Stimulated activated effector memory CD8-positive, alpha-beta T cell treated with anti-CD3 and anti-CD28 coated beads, Interleukin-12 subunit alpha, Interleukin-12 subunit beta, amount 100 ng/mL, for 72 hours (primary cell): ENCODE measurements at regions not wholly inside any gene's neighbourhood (a gene's known extent, or its start where the extent isn't known, plus 50 kb on each side); places are given as distances from the start of the nearest gene placed in this dataset.
"Not testable (repeated sequence)": the region's sequence is repeated elsewhere in the genome, so short reads cannot be mapped to it uniquely, and the experiment has no call there.

Source experiments
- ATAC-seq: fragments of 150-1000 bp; cut with Tn5 transposase; 2 replicates; pipeline ENCODE4 v1.10.0; 2021
- DNase-seq, 2 donors: peaks; one replicate each; pipeline ENCODE4 v3.0.0; 2021 to 2022; ENCODE audit warnings: low spot score in 2 of 2
- H3K27ac Mint-ChIP-seq: one replicate; pipeline ENCODE4 v1.8.0; 2022; ENCODE audit warnings: mild to moderate bottlenecking, mixed read lengths
- H3K36me3 Mint-ChIP-seq: one replicate; pipeline ENCODE4 v1.8.0; 2022; ENCODE audit warnings: mild to moderate bottlenecking, mixed read lengths
- H3K4me1 Mint-ChIP-seq: one replicate; pipeline ENCODE4 v1.8.0; 2022; ENCODE audit warnings: mixed read lengths
- H3K4me3 Mint-ChIP-seq: one replicate; pipeline ENCODE4 v1.8.0; 2022; ENCODE audit warnings: mild to moderate bottlenecking, mixed read lengths
- H3K9me3 Mint-ChIP-seq: one replicate; pipeline ENCODE4 v1.8.0; 2022; ENCODE audit warnings: mixed read lengths

DNA sequence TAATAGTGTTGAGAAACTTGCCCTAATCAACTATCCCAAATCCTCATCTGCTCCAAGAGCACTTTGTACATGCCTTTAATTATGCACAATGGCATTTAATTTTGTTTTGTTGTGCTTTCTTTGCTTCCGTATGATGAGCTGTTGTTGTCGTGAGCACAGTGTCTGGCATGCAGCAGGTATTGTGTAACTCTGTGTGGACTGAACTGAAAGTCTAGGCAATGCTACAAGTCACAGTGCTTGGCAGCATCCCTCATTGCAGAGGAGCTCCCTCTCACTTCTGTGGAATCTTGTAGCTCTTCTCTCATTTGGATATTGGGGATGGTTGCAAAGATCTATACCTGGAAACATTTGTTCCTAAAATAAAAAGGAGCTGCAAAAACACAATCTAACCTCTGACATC lies 502.2 kb upstream of the CA10 start:
- Mint-ChIP-seq H3K9me3 (peaks cover 3% of the 10 kb centered on the region), H3K4me1 (no peaks in the 10 kb centered on the region), H3K4me3 (no peak overlapping the region), H3K36me3 (no peaks in the 10 kb centered on the region), H3K27ac (no peak overlapping the region)
- DNase-seq, result no peak
- no peak for ATAC-seq

DNA sequence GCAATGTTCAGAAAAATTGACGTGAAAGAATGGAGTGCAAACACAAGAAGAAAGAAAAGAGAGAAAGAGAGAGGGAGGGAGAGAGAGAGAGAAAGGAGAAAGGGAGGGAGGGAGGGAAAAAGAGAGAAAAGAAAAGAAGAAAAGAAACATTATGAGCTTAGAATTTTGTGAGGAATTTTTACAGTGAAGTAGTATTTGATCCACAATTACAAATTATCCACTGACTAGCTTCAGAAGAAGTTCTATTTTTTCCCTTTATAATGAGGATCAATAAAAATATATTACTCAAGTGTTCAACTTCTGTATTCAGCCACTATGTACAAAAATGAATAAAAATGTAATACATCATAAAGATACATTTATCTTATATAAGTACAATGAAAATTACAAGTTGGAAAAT lies 494.5 kb upstream of the CA10 start:
- no peak for DNase-seq
- no peaks in the 10 kb centered on the region for H3K4me1 Mint-ChIP-seq
- H3K36me3 Mint-ChIP-seq, result no peaks in the 10 kb centered on the region
- H3K27ac Mint-ChIP-seq, result no peak overlapping the region
- ATAC-seq, result no peak
- H3K4me3 Mint-ChIP-seq, result no peak overlapping the region
- H3K9me3 Mint-ChIP-seq, result peaks cover 17% of the 10 kb centered on the region

DNA sequence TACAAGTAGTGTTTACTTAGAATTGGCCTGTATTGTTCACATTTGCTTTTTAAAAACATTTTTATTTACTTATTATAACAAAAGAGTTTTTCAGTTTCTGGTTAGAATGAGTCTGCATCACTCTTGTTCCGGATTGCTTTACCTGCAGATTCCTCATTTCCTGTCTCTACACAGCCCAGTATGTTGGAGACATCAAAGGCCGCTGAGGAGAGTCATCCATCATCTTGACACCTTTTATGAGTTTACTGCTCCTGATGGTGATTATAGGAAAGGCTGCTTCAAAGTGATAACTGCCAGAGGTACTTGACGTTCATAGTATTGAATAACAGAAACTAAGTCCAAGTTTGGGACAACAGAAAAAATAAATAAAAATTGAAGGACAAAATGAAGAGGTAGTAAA lies 490.5 kb upstream of the CA10 start:
- Mint-ChIP-seq H3K4me1 (no peaks in the 10 kb centered on the region), H3K27ac (no peak overlapping the region), H3K4me3 (no peak overlapping the region), H3K9me3 (peaks cover 11% of the 10 kb centered on the region), H3K36me3 (no peaks in the 10 kb centered on the region)
- ATAC-seq, result no peak
- DNase-seq, result no peak

GRCh38 chr17:52647411-52647810 lies 488.9 kb upstream of the CA10 start:
- Mint-ChIP-seq H3K27ac (no peak overlapping the region), H3K4me3 (no peak overlapping the region), H3K9me3 (peaks cover 8% of the 10 kb centered on the region), H3K36me3 (no peaks in the 10 kb centered on the region), H3K4me1 (no peaks in the 10 kb centered on the region)
- DNase-seq (no peak), ATAC-seq (no peak)

GRCh38 chr17:52636443-52636842 lies 477.9 kb upstream of the CA10 start:
- no peaks in the 10 kb centered on the region for H3K4me1 Mint-ChIP-seq
- H3K27ac Mint-ChIP-seq, result no peak overlapping the region
- ATAC-seq, result no peak
- H3K36me3 Mint-ChIP-seq, result no peaks in the 10 kb centered on the region
- H3K4me3 Mint-ChIP-seq, result no peak overlapping the region
- DNase-seq, result no peak
- H3K9me3 Mint-ChIP-seq, result peaks cover 10% of the 10 kb centered on the region

DNA sequence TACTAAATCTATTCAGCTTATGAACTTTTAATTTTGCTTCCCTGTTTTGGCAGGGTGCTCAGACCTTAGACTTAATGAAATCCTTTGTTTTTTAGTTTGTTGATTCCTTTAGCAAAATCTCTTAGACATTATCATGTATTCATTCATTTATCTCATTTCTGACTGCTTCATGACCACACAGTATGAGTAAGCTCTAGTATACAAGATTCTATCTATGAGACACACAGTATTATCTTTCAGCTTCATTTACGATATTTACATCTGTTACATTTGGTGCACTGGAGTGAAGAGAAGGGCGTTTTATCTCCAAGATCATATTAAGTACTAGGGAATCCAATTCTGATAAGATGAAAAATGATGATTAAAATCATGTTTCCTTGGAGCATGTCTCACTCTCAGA lies 448.1 kb upstream of the CA10 start:
- DNase-seq (no peak), ATAC-seq (no peak)
- H3K27ac Mint-ChIP-seq, result no peak overlapping the region
- H3K4me1 Mint-ChIP-seq, result no peaks in the 10 kb centered on the region
- H3K9me3 Mint-ChIP-seq, result peaks cover 9% of the 10 kb centered on the region
- no peaks in the 10 kb centered on the region for H3K36me3 Mint-ChIP-seq
- no peak overlapping the region for H3K4me3 Mint-ChIP-seq

- H3K9me3 Mint-ChIP-seq, result peaks cover 8% of the 10 kb centered on the region
- ATAC-seq, result no peak
- H3K4me3 Mint-ChIP-seq, result no peak overlapping the region
- no peaks in the 10 kb centered on the region for H3K4me1 Mint-ChIP-seq
- no peak for DNase-seq
- H3K36me3 Mint-ChIP-seq, result no peaks in the 10 kb centered on the region
- H3K27ac Mint-ChIP-seq, result no peak overlapping the region
These were observed 447.6 kb upstream of the CA10 start for GRCh38 chr17:52606098-52606497.

GRCh38 chr17:52604105-52604504 lies 445.6 kb upstream of the CA10 start:
- Mint-ChIP-seq H3K4me1 (no peaks in the 10 kb centered on the region), H3K36me3 (no peaks in the 10 kb centered on the region), H3K27ac (no peak overlapping the region), H3K9me3 (peaks cover 7% of the 10 kb centered on the region), H3K4me3 (no peak overlapping the region)
- ATAC-seq (no peak), DNase-seq (no peak)

- not testable (repeated sequence) for H3K27ac Mint-ChIP-seq, ATAC-seq, DNase-seq, H3K4me3 Mint-ChIP-seq, H3K4me1 Mint-ChIP-seq, H3K36me3 Mint-ChIP-seq
- peaks cover 16% of the 10 kb centered on the region for H3K9me3 Mint-ChIP-seq
These were observed 439.1 kb upstream of the CA10 start for GRCh38 chr17:52597452-52598215.

DNA sequence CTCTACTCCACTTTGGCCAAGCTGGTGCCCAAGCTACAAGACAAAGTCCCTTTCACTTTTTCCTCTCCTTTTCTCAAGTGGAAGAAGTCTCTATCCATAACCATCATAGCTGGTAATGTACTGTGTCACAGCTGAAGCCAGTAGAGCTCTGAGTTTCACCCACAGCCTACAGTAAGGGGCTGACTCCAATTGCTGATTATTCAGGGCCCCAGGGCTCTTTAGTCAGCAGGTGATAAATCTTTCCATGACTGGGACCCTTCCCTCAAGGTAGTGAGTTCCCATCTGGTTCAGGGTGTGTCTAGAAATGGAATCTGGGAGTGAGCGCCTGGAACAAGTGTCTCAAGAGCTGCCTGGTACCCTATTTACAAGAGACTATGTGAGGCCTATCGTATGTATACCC lies 436.0 kb upstream of the CA10 start:
- H3K36me3 Mint-ChIP-seq, result no peaks in the 10 kb centered on the region
- ATAC-seq, result no peak
- no peaks in the 10 kb centered on the region for H3K4me1 Mint-ChIP-seq
- no peak overlapping the region for H3K4me3 Mint-ChIP-seq
- peaks cover 22% of the 10 kb centered on the region for H3K9me3 Mint-ChIP-seq
- no peak overlapping the region for H3K27ac Mint-ChIP-seq
- no peak for DNase-seq

- DNase-seq (no peak), ATAC-seq (peak; percentile 21)
- H3K36me3 Mint-ChIP-seq, result no peaks in the 10 kb centered on the region
- H3K27ac Mint-ChIP-seq, result no peak overlapping the region
- no peaks in the 10 kb centered on the region for H3K4me1 Mint-ChIP-seq
- no peak overlapping the region for H3K4me3 Mint-ChIP-seq
- peaks cover 9% of the 10 kb centered on the region for H3K9me3 Mint-ChIP-seq
These were observed 388.5 kb upstream of the CA10 start for GRCh38 chr17:52546990-52547389.

DNA sequence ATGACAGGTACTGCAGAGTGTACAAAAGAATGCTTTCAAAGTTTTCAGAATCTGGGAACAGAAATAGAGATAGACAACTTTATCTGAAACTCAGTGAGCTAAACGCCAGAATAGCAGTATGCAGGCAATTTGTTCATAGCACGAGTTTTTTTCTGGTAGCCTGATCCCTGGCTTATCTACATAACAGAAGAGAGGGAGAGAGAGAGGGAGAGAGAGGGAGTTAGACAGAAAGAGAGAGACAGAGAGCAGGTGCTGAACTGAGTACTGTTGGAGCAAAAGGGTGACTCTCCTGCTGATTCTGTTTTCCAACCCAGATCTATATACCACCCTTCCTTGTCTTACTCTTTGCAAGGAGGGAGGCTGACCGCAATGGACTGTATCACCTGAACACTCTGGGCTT lies 388.0 kb upstream of the CA10 start:
- Mint-ChIP-seq H3K4me1 (no peaks in the 10 kb centered on the region), H3K4me3 (no peak overlapping the region), H3K27ac (no peak overlapping the region), H3K36me3 (no peaks in the 10 kb centered on the region), H3K9me3 (peaks cover 9% of the 10 kb centered on the region)
- ATAC-seq (peak; percentile 16), DNase-seq (no peak)

DNA sequence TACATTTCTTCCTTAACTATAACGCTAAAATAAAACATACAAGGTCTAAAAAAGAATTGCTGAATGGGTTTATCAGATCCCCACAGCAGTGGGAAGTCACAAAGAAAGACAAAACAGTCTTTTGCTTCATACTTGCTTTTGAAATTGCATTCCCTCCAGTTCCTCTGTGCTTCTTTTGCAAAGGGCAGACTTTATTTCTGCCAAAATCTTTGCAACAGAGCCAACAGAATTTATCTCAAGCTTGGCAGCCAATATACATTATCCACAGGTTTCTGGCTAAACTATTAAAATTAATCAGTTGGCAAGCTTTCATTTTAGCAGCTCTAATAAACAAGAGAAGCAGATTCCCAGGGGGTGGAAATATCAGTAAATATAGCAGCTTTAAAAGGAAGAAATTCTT lies 378.9 kb upstream of the CA10 start:
- H3K27ac Mint-ChIP-seq, result no peak overlapping the region
- ATAC-seq (no peak), DNase-seq (no peak)
- H3K4me1 Mint-ChIP-seq, result no peaks in the 10 kb centered on the region
- H3K36me3 Mint-ChIP-seq, result no peaks in the 10 kb centered on the region
- H3K4me3 Mint-ChIP-seq, result no peak overlapping the region
- H3K9me3 Mint-ChIP-seq, result peaks cover 3% of the 10 kb centered on the region

GRCh38 chr17:52536489-52536888 lies 378.0 kb upstream of the CA10 start:
- no peaks in the 10 kb centered on the region for H3K4me1 Mint-ChIP-seq
- no peak overlapping the region for H3K4me3 Mint-ChIP-seq
- H3K27ac Mint-ChIP-seq, result no peak overlapping the region
- no peaks in the 10 kb centered on the region for H3K36me3 Mint-ChIP-seq
- DNase-seq (no peak), ATAC-seq (no peak)
- peaks cover 3% of the 10 kb centered on the region for H3K9me3 Mint-ChIP-seq

DNA sequence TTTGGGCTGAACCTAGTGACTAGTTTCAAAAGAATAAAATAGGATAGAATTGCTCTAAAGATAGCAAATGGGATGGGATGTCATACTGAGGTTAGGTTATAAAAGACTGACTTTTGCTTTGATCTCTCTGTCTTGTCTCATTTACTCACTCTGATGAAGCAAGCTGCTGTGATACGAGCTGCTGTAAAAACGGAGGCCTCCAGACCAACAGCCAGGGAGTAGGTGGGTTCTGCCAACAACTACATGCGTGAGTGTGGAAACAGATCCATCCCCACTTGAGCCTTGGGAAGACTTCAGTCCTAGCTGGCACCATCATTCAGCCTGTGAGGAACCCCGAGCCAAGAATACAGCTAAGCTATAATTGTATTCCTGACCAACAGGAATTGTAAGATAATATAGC lies 373.9 kb upstream of the CA10 start:
- ATAC-seq (no peak), DNase-seq (no peak)
- H3K9me3 Mint-ChIP-seq, result peaks cover 2% of the 10 kb centered on the region
- no peak overlapping the region for H3K27ac Mint-ChIP-seq
- no peak overlapping the region for H3K4me3 Mint-ChIP-seq
- no peaks in the 10 kb centered on the region for H3K36me3 Mint-ChIP-seq
- no peaks in the 10 kb centered on the region for H3K4me1 Mint-ChIP-seq

DNA sequence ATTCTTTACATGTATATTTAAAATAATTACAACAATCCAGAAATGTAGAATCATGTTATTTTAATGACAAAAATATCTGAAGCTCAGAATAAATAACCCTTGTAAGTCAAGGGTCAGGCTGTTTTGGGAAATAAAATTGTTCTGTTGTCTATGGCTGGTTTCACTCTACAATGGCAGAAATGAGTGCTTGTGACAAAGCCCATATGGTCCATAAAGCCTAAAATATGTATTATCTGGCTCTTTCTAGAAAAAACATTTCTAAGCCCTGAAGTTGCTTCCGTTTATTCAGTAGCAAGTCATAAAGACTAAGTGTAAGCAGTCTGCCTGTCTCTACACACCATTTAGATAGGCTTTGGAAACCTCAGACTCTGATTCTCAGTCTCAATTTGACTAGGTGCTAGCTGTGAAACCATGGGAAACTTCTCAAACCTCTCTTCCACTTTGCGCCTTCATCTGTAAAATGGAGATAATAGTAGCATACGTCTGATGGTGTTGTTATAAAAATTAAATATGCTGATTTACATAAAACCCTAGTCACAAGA lies 365.7 kb upstream of the CA10 start:
- no peak for ATAC-seq
- no peaks in the 10 kb centered on the region for H3K36me3 Mint-ChIP-seq
- no peak for DNase-seq
- peaks cover 2% of the 10 kb centered on the region for H3K9me3 Mint-ChIP-seq
- no peak overlapping the region for H3K4me3 Mint-ChIP-seq
- no peak overlapping the region for H3K27ac Mint-ChIP-seq
- H3K4me1 Mint-ChIP-seq, result no peaks in the 10 kb centered on the region
